OCI-LY7 (cell line): ENCODE measurements at regions not wholly inside any gene's neighbourhood (a gene's known extent, or its start where the extent isn't known, plus 50 kb on each side); places are given as distances from the start of the nearest gene placed in this dataset.

ENCODE experiments used
- EZH2phosphoT487 ChIP-seq: fragments of 200-600 bp; sonication (generic); IDR thresholded peaks from 2 replicates; pipeline ENCODE4 v1.6.1; 2018; ENCODE audit warnings: low read depth, borderline replicate concordance, mild to moderate bottlenecking, mixed run types, antibody characterized with exemption, low read length, moderate library complexity, mixed read lengths
- TF ChIP-seq, protein P1 (sequence below): fragments of 200-600 bp; sonication (generic); conservative IDR thresholded peaks from 2 replicates; pipeline ENCODE4 v1.5.1; 2014; ENCODE audit warnings: mild to moderate bottlenecking, antibody characterized with exemption, low read length, moderate library complexity, mixed read lengths

DNA sequence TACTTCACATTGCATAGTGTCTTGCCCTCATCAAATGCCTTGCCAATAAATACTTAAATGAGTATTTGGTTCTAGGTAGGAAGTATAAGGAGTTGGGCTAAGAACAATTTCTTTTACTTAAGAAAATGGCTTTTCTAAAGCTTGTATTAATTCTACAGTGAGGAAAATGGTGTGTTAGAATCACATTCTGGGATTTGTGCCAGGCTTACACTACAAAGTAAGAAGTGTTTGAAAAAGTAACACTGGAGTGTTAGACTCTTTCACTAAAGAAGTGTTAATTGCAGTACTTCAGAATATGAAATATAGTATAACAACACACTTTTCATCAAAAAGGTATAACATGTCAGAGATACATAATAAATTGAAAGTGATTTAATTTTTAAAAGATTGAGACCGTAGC, 328.7 kb downstream of the C3orf38 start:
- TF ChIP-seq, protein P1, sequence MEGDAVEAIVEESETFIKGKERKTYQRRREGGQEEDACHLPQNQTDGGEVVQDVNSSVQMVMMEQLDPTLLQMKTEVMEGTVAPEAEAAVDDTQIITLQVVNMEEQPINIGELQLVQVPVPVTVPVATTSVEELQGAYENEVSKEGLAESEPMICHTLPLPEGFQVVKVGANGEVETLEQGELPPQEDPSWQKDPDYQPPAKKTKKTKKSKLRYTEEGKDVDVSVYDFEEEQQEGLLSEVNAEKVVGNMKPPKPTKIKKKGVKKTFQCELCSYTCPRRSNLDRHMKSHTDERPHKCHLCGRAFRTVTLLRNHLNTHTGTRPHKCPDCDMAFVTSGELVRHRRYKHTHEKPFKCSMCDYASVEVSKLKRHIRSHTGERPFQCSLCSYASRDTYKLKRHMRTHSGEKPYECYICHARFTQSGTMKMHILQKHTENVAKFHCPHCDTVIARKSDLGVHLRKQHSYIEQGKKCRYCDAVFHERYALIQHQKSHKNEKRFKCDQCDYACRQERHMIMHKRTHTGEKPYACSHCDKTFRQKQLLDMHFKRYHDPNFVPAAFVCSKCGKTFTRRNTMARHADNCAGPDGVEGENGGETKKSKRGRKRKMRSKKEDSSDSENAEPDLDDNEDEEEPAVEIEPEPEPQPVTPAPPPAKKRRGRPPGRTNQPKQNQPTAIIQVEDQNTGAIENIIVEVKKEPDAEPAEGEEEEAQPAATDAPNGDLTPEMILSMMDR = no peak
- TF ChIP-seq EZH2phosphoT487 = no peak
